GM19452 (cell line): ENCODE measurements at regions not wholly inside any gene's neighbourhood (a gene's known extent, or its start where the extent isn't known, plus 50 kb on each side); places are given as distances from the start of the nearest gene placed in this dataset.
"Not testable (repeated sequence)": the region's sequence is repeated elsewhere in the genome, so short reads cannot be mapped to it uniquely, and the experiment has no call there.

Experiments used
- ATAC-seq: cut with Tn5 transposase; IDR thresholded peaks from one replicate; pipeline ENCODE4 v1.9.1; 2021; ENCODE audit not compliant: unreplicated experiment

DNA sequence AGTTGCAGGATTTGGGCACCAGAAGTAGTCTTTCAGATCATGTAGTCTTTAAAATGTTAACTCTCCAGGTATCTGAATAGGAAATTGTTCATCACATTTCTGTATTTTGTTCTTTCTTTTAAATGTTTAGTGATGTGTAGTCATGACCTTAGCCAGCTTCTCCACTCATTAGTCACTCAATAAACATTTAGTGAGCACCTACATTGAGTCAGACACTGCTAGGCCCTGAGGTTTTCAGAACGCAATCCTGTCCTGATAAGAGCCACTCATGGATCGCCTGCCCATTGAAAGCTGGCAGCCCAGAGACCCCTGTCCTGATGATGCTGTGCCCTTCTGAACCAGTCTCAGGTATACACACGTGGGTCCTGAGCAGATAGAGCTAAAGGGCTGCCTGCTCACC, 163.4 kb upstream of the HEY2 start:
- ATAC-seq, result no peak

DNA sequence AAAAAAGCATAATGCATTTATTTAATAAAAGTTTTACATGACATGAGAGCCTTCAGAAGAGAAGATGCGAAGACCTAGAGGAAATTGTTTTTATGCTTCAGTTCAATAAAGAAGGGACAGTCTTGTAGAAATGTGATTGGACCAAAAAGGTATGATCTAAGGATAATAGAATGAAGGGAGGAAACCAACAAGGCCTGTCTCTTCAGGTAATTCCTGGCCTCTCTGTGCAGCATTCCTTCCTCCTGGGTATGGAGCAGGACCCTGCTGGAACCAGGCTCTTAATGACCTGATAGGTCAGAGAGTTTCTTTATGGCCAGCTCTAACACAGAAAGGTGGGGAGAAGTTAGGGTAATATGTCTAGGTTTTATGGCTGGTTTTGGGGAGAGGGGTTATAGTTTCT, 162.8 kb upstream of the HEY2 start:
- no peak for ATAC-seq

DNA sequence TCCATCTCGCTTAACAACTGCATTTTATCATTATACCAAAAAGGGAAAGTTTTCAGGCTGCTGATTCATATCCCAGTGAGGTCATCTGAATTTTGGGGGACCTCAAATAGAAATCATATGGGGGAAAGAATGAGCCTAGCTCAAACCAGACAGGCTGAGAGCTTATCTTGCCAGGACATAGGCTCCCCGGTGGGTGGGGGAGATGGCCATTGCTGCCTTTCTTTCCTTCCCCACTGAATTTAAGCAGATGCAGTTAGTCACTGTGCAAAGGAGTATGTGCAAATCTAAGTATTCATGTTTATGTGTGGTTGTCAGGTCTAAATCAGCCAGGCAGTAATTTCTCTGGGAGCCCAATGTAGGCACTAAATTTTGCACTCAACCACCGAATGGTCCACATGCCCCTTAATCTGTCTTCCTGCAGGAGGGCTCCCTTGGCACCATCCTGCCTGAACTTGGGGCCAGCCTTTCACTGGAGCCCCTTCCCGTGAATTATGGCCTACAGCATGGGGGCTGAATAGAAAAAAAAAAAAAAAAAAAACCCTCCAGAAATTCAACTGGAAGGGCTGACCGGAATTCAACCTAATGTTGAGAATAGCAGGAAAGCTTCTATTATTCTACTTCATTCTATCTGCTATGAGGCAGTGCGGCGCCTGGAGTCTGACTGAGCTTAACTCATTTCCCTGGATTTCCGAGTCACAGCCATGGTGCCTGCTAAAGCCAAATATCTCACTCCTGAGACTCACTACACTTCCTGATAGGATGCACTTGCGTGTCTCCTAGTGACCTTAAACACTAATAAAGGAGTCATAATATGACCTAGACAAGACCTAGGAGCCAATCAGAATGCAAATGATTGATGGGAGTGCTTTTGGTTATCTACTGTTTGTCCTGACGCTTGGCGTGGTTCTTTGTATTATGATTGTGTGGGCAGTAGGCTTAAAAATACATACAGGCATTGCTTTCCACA, 161.5 kb upstream of the HEY2 start:
- no peak for ATAC-seq

DNA sequence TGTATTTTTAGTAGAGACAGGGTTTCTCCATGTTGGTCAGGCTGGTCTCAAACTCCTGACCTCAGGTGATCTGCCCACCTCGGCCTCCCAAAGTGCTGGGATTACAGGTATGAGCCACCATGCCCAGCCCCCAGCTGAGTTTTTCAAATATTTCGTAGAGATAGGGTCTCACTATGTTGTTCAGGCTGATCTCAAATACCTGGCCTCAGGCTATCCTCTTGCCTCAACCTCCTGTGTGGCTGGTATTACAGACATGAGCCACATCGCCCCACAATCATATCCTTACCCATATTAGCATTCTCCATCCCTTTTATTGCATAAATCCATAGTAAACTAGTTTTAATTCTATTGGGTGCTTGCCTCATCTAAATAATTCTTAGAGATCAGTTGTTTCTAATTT, 157.6 kb upstream of the HEY2 start:
- not testable (repeated sequence) for ATAC-seq

DNA sequence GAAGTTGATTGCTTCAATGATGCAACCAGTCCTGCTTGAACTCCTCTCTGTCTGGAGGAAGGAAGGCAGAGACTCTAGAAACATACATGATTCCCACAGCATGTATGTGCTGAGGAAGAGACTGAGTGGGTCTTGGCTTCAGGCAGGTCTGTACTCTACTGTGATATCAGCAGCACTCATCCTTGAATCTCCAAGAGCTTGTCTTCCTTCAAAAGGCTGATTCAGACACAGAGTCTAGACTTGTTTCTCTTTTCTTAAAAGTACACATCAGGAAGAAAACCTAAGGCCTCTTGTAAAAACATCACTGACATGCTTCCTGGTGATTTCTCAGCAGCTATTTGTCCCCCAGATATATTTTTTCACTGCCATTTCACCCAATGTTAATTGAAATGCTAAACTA, 155.7 kb upstream of the HEY2 start:
- no peak for ATAC-seq

DNA sequence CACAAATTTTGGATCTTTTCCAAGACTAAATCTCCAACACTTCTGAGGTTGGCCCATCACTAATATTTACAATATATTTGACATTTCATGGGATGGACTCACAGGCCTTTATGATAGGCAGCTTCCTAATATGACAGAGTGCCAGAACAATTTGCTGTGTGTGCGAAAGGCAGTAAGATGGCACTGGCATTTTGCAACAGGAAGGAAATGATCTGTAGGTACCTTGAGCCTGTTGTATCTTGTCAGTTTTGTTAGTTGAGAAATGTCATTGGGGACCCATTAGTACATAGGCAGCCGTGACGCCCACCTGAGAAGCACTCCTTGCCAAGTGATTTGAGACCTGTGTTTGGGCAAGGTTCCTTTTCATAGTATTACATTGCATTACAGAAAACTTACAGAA, 153.4 kb upstream of the HEY2 start:
- ATAC-seq, result no peak

DNA sequence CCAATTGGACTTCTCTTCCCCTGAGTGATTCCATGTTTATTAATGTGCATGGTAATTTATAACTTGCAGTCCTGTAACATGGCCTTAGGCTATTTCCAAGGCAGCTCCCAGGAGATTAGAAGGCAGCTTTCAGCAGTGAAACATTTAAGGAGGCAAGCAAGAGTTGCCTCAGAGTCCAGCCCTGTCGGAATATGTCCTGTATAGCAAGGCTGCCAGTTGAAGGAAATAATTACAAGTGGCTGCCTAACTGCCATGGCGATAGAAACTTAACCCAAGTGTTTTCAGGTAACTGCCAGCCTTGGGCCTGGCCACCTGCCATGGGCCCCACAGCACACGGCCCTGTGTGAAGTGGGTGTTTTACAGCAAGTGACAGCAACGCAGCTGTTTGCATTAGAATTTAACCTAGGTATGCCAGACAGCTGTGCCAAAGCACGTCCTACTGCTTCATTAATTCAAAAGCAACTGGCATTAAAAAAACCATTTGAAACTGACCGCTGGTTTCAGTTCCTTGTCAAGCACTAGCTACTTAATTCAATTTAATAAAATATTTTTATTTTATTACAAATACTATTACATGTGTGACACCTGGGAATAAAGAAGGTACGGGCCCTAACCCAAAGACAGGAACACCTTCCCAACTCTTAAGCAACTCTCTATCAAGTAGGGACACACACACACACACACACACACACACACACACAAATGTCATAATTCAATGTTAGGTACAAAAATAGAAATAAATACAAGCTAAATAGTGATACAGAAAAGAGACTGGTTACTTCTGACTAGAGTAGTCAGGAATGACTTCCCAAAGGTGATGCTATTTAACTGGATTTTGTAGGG, 151.8 kb upstream of the HEY2 start:
- peak; percentile 79 for ATAC-seq

DNA sequence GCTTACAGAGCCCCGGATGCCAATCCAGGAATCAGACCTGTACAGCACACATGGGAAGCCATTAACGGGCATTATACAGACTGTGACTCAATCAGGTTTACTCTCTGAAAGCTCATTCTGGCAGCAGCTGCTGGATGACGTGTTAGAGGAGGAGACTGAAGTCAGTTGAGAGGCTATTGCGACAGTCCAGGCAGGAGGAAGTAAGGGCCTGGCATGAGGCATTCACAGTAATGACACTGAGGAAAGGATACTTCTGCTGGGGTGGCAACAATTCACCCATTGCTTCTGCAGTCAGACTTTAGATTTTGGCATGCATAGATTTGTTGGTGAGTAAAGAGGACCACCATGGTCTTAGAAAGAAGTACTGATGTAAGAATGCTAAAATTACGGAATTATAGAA, 151.0 kb upstream of the HEY2 start:
- no peak for ATAC-seq

DNA sequence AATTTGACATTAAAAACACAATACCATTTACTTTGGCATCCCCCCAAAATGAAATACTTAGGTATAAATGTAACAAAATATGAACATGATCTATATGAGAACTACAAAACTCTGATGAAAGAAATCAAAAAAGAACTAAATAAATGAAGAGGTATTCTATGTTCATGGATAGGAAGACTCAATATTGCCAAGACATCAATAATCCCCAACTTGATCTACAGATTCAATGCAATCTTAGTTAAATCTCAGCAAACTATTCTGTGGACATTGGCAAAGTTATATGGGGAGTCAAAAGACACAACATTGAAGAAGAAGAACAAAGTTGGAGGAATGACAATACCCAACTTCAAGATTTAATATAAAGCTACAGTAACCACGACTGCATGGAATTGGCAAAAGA, 145.2 kb upstream of the HEY2 start:
- no peak for ATAC-seq

DNA sequence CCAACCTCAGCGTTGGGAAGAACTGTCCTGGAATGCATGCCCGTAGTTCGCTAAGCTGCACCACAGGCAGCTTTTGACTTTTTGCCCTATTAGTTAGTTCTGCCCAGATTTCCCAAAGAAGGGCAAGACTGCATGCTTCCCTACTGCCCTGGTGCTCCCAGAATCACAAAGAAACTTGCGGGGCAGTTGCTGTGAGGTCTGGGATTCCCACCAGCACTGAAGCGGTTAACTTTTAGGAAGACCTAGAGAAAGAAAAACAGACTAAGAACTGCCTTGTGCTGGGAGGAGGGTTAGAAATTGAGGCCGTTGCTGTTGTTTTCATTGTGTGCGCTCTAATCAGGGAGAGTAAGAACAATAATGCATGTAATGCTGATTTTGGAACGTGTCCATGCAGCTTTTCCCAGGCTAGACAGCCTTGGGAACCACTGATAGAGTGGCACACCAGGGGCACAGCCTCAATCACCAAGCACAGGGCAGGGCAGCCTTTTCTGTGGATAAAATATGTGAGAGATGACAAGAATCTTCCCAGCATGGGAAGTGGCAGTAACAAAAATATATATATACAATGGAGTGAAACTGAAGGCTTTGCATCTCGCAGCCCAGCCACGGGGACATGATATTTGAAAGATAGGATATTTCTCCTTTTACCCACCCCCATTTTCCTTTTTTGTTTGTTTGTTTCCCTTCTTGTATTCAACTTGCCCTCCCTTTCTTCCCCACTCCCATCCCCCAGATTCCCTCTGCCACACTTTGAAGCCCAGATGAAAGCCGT, 137.7 kb upstream of the HEY2 start:
- no peak for ATAC-seq

DNA sequence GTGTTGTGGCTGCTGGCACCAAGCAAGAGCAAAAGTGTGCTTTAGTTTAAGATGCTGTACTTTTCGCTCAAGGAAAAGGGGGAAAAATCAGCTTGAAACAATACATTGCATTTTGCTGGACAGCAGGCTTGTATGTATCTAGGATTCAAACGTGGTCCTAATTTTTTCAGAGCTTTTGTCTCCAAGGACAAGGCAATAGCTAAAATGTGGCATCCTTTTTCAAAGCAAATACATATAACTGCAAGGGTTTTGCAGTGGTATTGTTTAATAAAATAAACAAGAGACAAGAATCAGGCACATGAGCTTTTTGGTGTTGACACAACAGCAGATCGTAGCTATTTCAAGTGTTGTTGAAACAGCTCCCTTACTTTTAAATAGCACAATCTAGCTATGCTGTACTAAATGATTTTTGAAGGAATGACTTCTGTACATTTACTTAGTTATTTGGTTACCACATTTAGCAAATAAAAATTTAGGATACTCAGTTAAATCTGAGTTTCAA, 137.0 kb upstream of the HEY2 start:
- ATAC-seq, result no peak

DNA sequence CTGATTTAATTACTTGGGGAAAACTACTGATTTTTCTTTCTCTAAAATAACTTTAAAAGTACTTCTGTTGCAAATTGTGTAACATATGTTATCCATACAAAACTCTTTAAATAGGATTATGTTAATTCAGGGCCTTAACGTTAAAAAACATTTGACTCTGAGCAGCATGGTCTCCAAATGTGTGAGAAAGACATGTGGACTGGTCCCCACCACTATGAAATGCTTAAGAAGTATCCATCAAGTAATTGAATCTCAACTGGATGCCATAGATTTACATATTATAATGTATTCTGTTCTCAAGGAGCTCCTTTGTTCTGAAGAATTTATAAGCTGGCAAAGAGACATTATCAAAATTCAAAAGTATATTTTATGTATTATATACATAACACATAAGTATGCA, 130.8 kb upstream of the HEY2 start:
- ATAC-seq, result no peak

DNA sequence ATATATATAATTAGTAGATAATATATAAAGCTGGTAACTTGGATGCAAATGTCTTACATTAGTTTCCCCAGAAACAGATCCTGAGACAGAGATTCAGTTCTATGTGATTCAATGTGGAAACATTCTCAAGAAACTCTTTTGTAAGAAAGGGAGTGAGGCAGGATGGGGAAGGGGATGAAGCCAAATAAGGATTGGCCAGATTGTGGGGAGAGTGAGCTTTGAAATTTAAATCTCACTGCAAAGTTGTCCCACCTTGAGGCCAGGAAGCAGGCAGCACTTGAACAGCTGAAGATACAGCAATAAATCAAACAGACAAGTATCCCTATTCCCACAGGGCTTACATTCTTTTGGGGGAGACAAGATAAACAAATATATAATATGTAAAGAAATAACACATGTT, 126.3 kb upstream of the HEY2 start:
- no peak for ATAC-seq

DNA sequence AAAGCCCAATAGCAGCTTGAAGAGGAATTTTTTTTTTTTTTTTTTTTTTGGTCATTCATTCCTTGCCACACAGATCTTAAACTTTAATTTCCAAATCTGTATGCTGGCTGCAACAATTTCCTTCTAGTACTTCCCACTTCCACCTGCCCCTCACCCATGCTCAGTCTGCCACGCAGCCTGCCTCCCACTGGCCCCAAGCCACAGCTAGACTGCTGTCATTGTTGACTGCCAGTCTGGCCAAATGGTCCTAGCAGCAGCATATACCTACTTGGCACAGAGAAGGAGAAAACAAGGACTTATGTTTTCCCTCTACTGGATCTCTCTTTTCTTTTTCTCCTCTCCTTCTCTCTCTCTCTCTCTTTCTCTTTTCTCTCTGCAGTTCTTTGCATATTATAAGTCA, 118.3 kb upstream of the HEY2 start:
- ATAC-seq, result no peak

DNA sequence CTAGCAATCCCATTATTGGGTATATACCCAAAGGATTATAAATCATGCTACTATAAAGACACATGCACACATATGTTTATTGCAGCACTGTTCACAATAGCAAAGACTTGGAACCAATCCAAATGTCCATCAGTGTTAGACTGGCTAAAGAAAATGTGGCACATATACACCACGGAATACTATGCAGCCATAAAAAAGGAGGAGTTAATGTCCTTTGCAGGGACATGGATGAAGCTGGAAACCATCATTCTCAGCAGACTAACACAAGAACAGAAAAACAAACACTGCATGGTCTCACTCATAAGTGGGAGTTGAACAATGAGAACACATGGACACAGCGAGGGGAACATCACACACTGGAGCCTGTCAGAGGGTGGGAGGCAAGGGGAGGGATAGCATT, 113.4 kb upstream of the HEY2 start:
- ATAC-seq, result not testable (repeated sequence)

DNA sequence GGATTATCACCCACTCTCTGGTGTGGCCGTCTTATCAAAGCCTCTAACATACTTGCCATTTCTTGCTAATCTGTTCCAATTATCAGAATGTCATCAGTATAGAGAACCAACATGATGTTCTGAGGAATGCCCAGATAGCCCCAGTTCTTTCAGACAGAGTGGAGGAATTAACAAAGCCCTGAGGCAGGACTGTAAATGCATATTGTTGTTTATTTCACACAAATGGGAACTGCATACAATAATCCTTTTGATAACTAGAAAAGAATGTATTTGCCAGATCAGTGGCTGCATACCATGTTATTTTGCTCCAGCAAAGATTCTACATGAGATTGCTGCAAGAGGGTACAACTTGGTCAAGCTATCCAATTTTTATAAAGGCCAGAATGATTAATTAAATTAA, 112.8 kb upstream of the HEY2 start:
- no peak for ATAC-seq

DNA sequence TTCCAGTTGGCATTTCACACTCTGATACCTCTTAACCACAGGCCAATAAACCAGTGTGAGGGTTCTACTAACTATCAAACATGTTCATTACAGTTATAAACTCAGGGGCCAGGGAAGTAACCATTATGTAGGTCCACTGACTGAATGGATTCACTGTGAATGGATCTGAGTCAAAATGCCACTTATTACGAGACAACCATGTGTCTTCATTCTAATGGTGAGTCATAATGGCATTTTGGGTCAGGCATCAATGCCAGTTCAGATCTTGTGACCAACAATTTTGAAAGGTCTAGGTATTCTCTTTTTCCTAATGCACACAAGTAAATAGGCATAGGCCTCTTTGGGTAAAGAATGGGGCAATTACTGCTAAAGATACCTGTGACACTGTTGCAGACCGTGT, 112.2 kb upstream of the HEY2 start:
- ATAC-seq, result peak; percentile 63

DNA sequence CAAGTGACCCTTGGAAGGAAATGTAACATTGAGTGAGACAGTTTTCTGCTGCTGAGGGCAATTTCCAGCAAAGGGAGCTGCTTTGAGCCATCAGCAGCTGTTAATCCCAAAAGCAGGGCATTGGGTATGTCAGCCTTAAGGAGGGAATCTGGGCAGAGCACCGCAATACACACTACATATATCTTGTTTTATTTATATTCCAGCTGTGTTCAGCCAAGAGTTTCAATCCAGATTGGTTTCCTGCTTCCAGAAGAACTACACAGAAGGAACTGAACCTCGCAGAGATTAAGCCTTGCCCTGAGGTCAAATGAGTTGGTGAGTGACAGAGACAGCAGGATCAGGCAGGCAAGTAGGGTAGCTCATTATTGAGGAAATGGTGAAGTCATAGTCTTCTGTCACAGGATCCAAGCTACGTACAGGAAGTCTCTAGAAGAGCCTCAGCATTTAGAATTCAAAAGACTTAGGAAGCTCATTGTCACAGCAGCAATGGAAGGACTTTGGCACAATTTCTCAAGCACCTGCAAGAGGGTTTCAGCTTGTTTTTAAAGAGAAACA, 109.9 kb upstream of the HEY2 start:
- no peak for ATAC-seq

DNA sequence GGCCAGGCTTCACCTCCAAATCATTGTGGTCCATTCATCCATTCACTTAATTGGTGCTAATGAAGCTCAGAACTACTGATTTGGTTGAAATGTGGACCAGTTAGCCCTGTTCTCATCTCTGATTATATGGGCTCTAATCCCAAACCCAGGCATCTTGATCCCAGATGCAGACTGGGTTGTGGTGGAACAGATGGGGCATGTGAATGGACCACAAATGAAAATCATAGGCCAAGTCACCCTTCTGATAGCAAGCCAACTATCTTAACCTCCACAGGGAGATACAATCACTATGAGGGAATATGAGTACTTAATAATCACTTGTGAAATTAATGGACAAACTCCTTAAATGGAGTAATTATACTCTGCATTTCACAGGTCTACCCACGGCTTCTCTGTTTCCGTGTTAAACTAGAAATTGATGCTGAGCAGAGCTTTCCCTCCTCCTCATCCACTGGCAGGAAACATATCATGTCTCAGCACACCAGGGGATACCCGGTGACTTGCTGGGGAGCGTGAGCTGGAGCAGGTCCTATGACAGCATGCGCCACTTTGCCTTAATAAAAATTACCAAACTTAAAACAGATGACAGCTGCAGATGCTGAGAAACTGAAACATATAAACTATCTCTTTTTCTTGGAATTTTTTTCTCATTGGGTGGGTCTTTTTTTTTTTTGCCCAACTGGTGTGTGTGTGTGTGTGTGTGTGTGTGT, 108.8 kb upstream of the HEY2 start:
- no peak for ATAC-seq

DNA sequence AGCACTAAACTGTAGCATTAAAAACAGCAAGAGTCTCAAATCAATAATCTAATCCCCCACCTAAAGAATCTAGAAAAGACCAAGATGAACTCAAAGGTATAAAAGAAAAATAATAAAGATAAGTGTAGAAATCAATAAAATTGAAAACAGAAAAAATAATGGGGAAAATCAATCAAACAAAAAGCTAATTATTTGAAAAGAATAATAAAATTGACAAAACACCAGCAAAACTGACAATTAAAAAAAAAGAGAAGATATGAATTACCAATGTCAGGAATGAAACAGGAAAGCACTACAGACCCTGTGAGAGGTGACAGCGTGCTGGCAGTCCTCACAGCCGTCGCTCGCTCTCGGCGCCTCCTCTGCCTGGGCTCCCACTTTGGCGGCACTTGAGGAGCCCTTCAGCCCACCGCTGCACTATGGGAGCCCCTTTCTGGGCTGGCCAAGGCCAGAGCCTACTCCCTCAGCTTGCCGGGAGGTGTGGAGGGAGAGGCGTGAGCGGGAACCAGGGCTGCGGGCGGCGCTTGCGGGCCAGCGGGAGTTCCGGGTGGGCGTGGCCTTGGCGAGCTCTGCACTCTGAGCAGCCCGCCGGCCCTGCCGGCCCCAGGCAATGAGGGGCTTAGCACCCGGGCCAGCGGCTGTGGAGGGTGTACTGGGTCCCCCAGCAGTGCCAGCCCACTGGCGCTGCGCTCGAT, 105.3 kb upstream of the HEY2 start:
- ATAC-seq, result not testable (repeated sequence)
